Lung (tissue), 11 donors: ENCODE measurements at regions not wholly inside any gene's neighbourhood (a gene's known extent, or its start where the extent isn't known, plus 50 kb on each side); places are given as distances from the start of the nearest gene placed in this dataset.

ENCODE experiments used
- ATAC-seq: fragments of 200-7000 bp; cut with Tn5 transposase; one replicate; pipeline ENCODE4 v1.9.1; 2020; ENCODE audit warnings: moderate number of reproducible peaks; ENCODE audit not compliant: insufficient read depth, low FRiP score
- DNase-seq, 3 donors: peaks; one replicate each; pipeline ENCODE4 v3.0.0-alpha.2; 2013 to 2017
- H3K27ac ChIP-seq, 2 donors: one replicate each; pipeline ENCODE4 v1.5.1; 2013; ENCODE audit warnings: mild to moderate bottlenecking in 2 of 2, moderate library complexity in 2 of 2, control low read depth in 1 of 2, inconsistent platforms in 1 of 2, low read depth in 1 of 2, low read length in 1 of 2
- H3K27me3 ChIP-seq, 3 donors: one replicate each; pipeline ENCODE4 v1.5.1; 2013; ENCODE audit warnings: low read length in 2 of 3; ENCODE audit not compliant: control insufficient read depth in 3 of 3, insufficient read depth in 3 of 3
- H3K36me3 ChIP-seq, 4 donors: one replicate each; pipeline ENCODE4 v1.5.1; 2013; ENCODE audit warnings: low read length in 4 of 4, mild to moderate bottlenecking in 1 of 4, moderate library complexity in 1 of 4; ENCODE audit not compliant: control insufficient read depth in 4 of 4, insufficient read depth in 4 of 4
- H3K4me1 ChIP-seq, 5 donors: one replicate each; pipeline ENCODE4 v1.5.1; 2013; ENCODE audit warnings: low read length in 5 of 5, mild to moderate bottlenecking in 2 of 5, moderate library complexity in 1 of 5; ENCODE audit not compliant: control insufficient read depth in 5 of 5, insufficient read depth in 5 of 5
- H3K4me3 ChIP-seq: one replicate; pipeline ENCODE4 v1.5.1; 2013; ENCODE audit warnings: mild to moderate bottlenecking, control low read depth, moderate library complexity
- H3K9ac ChIP-seq, 2 donors: one replicate each; pipeline ENCODE4 v1.5.1; 2013; ENCODE audit warnings: low read length in 2 of 2, control low read depth in 1 of 2; ENCODE audit not compliant: insufficient read depth in 1 of 2
- H3K9me3 ChIP-seq, 4 donors: one replicate each; pipeline ENCODE4 v1.5.1; 2013; ENCODE audit warnings: low read length in 3 of 4, mild to moderate bottlenecking in 1 of 4, moderate library complexity in 1 of 4; ENCODE audit not compliant: control insufficient read depth in 4 of 4, insufficient read depth in 3 of 4
- WGBS, 2 donors: extraction: QIAGEN DNeasy Blood & Tissue Kit; methylation state at CpG; one replicate each; pipeline ENCODE4 v1.1.7; 2013; 5-methylcytosine and 5-hydroxymethylcytosine counted together
- TF ChIP-seq, protein P1 (sequence below): IDR thresholded peaks from 2 replicates; pipeline ENCODE4 v1.5.1; 2012; ENCODE audit warnings: mild to moderate bottlenecking; ENCODE audit errors: control extremely low read depth, extremely low read depth
- donor health status: control.
- donor health status: control.
- donor health status: Bipolar disorder and iron deficiency.
- donor health status: healthy.
- donor health status: DM: yes; HTN: yes; CAD: no.

DNA sequence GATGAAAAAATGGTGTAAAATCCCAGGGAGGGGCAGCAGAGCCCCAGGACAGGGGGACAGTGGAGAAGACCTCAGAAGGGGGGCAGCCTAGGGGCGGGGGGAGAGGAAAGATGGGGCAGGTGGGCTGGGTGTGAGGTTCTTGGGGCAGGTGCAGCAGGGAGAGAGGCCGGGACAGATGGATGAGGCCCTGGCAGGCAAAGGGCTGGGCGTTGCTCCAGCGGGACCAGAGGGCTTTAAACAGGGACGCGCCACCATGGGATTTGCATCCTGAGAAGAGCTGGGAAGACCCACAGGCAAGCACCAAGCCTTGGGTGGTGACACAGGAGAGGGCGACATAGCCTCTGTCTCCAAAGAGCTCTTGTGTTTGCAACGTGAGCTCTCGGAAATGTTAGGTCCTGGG is 1342.8 kb downstream of the TBC1D22A start:
- ATAC-seq = no peak
- Histone ChIP-seq H3K36me3 (no peaks in the 10 kb centered on the region), H3K27ac (no peak overlapping the region), H3K9ac (no peak overlapping the region), H3K9me3 (peaks cover 0 to 7% (median 2%) of the 10 kb centered on the region in 4 donors), H3K4me3 (no peak overlapping the region), H3K4me1 (no peaks in the 10 kb centered on the region), H3K27me3 (peaks cover 0 to 2% (median 2%) of the 10 kb centered on the region in 3 donors)
- no peak for DNase-seq
- 69 to 94% methylated on average over 9 of the region's 9 CpGs for WGBS, 2 donors
- TF ChIP-seq, protein P1, sequence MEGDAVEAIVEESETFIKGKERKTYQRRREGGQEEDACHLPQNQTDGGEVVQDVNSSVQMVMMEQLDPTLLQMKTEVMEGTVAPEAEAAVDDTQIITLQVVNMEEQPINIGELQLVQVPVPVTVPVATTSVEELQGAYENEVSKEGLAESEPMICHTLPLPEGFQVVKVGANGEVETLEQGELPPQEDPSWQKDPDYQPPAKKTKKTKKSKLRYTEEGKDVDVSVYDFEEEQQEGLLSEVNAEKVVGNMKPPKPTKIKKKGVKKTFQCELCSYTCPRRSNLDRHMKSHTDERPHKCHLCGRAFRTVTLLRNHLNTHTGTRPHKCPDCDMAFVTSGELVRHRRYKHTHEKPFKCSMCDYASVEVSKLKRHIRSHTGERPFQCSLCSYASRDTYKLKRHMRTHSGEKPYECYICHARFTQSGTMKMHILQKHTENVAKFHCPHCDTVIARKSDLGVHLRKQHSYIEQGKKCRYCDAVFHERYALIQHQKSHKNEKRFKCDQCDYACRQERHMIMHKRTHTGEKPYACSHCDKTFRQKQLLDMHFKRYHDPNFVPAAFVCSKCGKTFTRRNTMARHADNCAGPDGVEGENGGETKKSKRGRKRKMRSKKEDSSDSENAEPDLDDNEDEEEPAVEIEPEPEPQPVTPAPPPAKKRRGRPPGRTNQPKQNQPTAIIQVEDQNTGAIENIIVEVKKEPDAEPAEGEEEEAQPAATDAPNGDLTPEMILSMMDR = no peak

DNA sequence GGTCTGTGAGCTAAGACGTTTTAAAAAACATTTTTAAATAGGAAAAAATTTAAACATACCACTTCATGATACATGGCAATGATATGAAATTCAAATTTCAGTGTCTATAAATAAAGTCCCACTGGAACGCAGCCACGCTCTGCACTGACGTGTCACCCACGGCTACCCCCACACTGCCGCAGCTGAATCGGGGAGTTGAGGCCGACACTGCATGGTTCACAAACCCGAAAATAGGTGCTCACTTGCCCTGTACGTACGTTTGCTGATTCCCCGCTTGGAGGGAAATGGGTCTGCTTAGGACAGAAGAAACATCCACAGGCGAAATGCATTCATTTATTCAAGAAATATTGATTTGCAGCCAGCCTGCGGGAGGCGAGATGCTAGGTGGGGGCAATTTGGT is 1342.3 kb downstream of the TBC1D22A start:
- no peak overlapping the region for H3K4me3 ChIP-seq
- peaks cover 0 to 4% (median 2%) of the 10 kb centered on the region in 3 donors for H3K27me3 ChIP-seq
- ATAC-seq (no peak), DNase-seq (no peak)
- H3K9me3 ChIP-seq = peaks cover 0 to 7% (median 2%) of the 10 kb centered on the region in 4 donors
- WGBS, 2 donors = 83 to 92% methylated on average over 15 of the region's 15 CpGs
- H3K36me3 ChIP-seq = no peaks in the 10 kb centered on the region
- TF ChIP-seq, protein P1 = no peak
- no peak overlapping the region for H3K9ac ChIP-seq
- no peaks in the 10 kb centered on the region for H3K4me1 ChIP-seq
- H3K27ac ChIP-seq = no peak overlapping the region

DNA sequence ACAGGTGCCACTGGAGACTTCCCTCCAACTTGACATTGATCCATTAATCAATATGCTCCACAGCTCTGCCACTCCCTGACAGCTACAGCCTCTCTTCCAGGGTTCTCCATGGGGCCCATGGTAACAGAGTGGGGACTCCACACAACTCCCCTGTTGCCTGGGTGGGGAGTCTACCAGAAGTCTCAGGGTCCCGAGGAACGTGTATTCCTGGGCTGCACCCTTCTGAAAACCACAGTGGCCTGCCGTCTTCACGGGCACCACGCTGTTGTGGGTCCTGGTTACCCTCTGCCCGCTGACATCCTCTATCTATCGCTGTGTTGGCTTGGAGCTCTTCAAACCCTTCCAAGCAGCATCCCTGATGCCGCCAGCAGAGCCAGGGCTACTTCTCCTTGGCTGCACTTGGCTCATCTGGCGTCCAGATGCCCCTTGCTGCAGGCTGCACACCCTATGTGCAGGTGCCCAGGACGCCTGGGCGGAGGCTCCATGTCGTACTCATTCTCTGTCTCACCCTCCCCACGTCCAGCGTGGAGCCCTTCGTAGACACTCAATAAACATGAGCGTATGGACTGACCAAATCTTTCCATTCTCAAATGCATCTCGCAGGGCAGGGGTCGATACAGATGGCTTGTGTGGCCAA is 1341.8 kb downstream of the TBC1D22A start:
- H3K27me3 ChIP-seq = peaks cover 0 to 4% (median 2%) of the 10 kb centered on the region in 3 donors
- H3K9ac ChIP-seq = no peak overlapping the region

More for the DNA sequence above, 1341.8 kb downstream of the TBC1D22A start:
- Histone ChIP-seq H3K4me1 (no peaks in the 10 kb centered on the region), H3K27ac (no peak overlapping the region), H3K4me3 (no peak overlapping the region), H3K36me3 (no peaks in the 10 kb centered on the region), H3K9me3 (peaks cover 0 to 7% (median 2%) of the 10 kb centered on the region in 4 donors)
- WGBS, 2 donors = 87 to 91% methylated on average over 18 of the region's 18 CpGs
- DNase-seq = no peak
- no peak for ATAC-seq
- TF ChIP-seq, protein P1 = no peak
